ENCODE measurements at regions not wholly inside any gene's neighbourhood (a gene's known extent, or its start where the extent isn't known, plus 50 kb on each side); places are given as distances from the start of the nearest gene placed in this dataset.

DNA sequence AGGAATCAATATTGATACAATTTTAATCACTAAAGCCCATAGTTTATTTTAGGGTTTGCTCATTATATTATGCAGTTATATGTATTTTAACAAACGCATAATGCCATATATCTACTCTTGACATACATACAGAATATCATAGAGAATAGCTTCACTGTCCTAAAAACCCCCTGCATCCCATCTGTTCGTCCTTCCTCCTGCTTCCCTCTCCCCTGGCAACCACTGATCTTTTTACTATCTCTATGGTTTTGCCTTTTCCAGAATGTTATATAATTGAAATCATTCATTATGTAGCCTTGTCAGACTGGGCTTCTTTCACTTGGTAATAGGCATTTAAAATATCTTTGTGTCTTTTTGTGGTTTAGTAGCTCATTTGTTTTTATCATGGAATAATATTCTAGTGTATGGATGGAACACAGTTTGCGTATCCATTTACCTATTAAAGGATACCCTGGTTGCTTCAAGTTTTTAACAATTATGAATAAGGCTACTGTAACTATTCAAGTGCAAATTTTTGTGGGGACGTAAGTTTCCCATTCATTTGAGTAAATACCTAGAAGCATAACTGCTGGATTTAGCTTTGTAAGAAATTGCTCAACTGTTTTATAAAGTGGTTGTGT, 801.6 kb upstream of the GCFC2 start:
- no peak overlapping the region for H3K4me3 ChIP-seq (ENCODE audit: low read length)
- no peak for DNase-seq (ENCODE audit: low read depth)
- TF ChIP-seq, protein P1, sequence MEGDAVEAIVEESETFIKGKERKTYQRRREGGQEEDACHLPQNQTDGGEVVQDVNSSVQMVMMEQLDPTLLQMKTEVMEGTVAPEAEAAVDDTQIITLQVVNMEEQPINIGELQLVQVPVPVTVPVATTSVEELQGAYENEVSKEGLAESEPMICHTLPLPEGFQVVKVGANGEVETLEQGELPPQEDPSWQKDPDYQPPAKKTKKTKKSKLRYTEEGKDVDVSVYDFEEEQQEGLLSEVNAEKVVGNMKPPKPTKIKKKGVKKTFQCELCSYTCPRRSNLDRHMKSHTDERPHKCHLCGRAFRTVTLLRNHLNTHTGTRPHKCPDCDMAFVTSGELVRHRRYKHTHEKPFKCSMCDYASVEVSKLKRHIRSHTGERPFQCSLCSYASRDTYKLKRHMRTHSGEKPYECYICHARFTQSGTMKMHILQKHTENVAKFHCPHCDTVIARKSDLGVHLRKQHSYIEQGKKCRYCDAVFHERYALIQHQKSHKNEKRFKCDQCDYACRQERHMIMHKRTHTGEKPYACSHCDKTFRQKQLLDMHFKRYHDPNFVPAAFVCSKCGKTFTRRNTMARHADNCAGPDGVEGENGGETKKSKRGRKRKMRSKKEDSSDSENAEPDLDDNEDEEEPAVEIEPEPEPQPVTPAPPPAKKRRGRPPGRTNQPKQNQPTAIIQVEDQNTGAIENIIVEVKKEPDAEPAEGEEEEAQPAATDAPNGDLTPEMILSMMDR (conservative IDR thresholded peaks at IDR 0.05; ENCODE audit: low read depth, low read length), result no peak

DNA sequence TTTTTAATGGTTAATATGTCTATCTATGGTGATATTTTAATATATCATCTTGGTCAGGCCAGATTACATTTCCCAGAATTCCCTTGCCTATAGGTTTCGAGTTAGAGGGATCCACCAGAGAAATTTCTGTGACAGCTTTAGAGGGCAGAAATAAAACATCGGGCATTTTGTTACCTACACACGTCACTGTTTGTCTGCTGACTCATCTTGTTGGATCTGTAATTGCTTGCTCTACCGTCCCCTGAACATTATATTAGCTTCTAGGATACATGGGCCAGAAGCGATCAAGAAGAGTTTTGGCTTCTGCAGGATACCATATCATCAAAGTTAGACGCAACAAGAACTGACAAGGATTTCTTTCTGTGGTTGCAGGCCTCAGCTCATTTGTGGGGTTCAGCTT, 795.8 kb upstream of the GCFC2 start:
- no peak for DNase-seq (ENCODE audit: low read depth)

DNA sequence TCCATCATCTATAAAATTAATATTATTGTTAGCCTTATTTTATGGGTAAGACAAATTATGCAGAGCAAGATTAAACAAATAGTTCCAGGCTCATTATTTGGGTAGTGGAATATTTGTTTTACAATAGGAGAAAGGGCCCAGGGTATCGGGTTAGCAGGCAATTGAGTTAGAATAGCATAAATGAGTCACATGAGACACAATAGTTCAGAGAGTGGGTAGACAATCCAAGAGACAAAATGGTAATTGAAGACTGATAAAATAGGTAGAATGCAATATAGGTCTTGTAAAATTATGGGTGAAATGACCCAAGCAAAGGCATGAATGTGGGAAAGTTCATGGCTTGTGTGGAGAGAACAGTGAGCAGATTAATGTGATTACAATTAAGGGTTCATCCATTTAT, 790.9 kb upstream of the GCFC2 start:
- H3K4me3 ChIP-seq (ENCODE audit: low read length), result no peak overlapping the region
- TF ChIP-seq, protein P1 (conservative IDR thresholded peaks at IDR 0.05; ENCODE audit: low read depth, low read length), result no peak
- no peak for DNase-seq (ENCODE audit: low read depth)

More for the DNA sequence above, 795.8 kb upstream of the GCFC2 start:
- TF ChIP-seq, protein P1 (conservative IDR thresholded peaks at IDR 0.05; ENCODE audit: low read depth, low read length), result no peak
- no peak overlapping the region for H3K4me3 ChIP-seq (ENCODE audit: low read length)

DNA sequence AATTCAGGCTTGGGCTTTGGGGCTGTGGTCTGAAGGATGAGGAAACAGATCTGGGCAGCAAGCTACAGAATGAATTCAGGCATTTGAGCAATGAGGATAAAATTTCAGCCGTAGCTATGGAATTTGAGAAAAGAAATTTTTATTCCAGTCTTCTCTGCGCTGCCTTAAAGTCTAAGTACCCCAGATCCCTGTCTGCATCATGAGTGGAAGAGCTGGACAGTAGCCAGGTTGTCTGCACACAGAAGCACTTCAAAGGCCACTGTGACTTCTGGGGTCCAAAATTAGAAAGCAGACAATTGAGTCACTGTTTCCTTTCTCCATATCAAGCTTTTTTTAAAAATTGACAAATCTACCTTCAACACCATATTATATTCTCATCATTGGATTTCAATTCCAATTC, 787.6 kb upstream of the GCFC2 start:
- TF ChIP-seq, protein P1 (conservative IDR thresholded peaks at IDR 0.05; ENCODE audit: low read depth, low read length), result no peak
- no peak overlapping the region for H3K4me3 ChIP-seq (ENCODE audit: low read length)
- no peak for DNase-seq (ENCODE audit: low read depth)

DNA sequence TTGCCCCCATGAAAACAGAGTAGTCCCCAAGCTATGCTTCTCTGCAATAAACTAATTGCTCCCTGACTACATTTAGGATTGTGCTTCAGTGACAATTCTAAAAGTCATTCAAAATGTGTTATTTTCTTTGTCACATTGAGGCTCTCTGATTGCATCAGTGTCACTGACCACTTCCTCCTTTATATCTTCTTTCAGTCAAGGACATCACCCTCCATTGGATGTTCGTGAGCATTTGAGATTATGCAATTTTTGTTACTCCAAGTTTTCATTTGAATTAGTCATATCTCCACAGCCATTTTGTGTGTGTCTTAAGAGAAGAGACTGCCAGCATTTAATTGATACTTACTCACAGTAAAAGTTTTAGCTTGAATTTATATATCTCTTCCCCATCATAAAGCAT, 780.8 kb upstream of the GCFC2 start:
- DNase-seq (ENCODE audit: low read depth), result no peak
- TF ChIP-seq, protein P1 (conservative IDR thresholded peaks at IDR 0.05; ENCODE audit: low read depth, low read length), result no peak
- H3K4me3 ChIP-seq (ENCODE audit: low read length), result no peak overlapping the region

DNA sequence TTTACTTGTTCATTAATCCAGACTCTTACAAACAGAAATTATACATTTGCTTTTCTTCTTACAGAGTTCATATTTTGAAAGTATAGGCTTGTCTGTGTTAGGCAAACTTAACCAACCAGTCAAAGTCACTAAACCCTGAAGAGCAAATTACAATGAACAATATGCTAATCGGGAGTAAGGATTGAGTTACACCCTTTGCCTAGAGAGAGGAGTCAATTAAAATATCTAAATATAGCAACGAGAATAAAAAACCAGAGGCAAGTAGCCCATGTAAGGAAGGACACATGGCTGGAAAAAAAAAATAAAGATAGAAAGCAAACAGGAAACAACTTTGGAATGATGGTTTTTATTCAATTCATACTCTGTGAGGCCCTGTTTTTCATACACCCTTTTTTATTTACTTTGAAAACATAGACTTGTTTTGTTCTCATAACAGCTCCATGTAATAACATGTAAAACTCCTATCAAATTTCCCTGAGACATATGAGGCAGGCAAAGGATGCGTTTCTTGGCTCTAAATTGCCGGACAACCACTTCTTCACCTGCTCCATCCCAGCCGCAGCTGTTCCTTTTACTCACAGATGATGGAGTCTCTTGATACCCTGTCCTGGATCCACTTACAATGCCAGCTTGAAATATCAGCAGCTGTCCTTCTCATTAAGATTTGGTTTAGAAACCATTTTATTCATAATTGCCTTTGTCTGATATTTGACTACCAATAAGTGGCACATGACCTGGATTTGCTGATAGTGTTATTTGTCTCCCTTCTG, 767.7 kb upstream of the GCFC2 start:
- no peak for DNase-seq (ENCODE audit: low read depth)
- TF ChIP-seq, protein P1 (conservative IDR thresholded peaks at IDR 0.05; ENCODE audit: low read depth, low read length), result no peak

DNA sequence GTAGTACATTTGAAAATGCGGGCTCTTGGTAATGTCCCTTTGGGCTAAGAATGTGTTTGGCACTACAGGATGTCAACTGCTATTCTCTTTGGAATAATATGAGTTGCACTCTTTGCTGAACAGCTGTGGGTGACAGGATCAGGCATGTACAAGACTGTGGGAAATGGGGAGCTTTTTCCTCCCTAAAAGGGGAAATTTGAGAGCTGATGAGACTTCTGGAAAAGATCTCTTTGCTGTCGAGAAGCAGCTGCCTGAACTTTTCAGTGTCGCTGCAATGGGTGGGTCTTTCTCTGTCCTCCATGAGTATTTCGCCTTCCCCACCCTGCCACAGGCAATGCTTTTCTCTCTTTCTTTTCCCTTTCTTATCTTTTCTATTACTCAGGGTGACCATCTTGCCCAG, 762.2 kb upstream of the GCFC2 start:
- TF ChIP-seq, protein P1 (conservative IDR thresholded peaks at IDR 0.05; ENCODE audit: low read depth, low read length), result no peak
- H3K4me3 ChIP-seq (ENCODE audit: low read length), result no peak overlapping the region
- no peak for DNase-seq (ENCODE audit: low read depth)

More for the DNA sequence above, 767.7 kb upstream of the GCFC2 start:
- no peak overlapping the region for H3K4me3 ChIP-seq (ENCODE audit: low read length)
